SK-N-SH (cell line): ENCODE measurements at regions not wholly inside any gene's neighbourhood (a gene's known extent, or its start where the extent isn't known, plus 50 kb on each side); places are given as distances from the start of the nearest gene placed in this dataset.

Experiments used
- CTCF ChIA-PET: fragments of 300-600, 350-600 bp; formaldehyde crosslinking; extraction: SDS; loops from one replicate; lab custom pipeline; 2021; lab: Yijun Ruan, JAX
- POLR2A ChIA-PET: fragments of 350-600 bp; sonication (Branson Sonifier 250); formaldehyde crosslinking; extraction: SDS; loops from one replicate; lab custom pipeline; 2020; ENCODE audit warnings: antibody characterized with exemption, inconsistent platforms; lab: Yijun Ruan, JAX
- DNase-seq: peaks from one replicate; pipeline ENCODE4 v3.0.0; 2012
- H2AFZ ChIP-seq: fragments of 200-600 bp; sonication (generic); 2 replicates; pipeline ENCODE4 v1.8.1; 2016; ENCODE audit warnings: antibody characterized with exemption, mild to moderate bottlenecking, low read depth
- H3F3A ChIP-seq: fragments of 200-600 bp; sonication (generic); replicated peaks from 2 replicates; pipeline ENCODE3; 2016; ENCODE audit warnings: antibody characterized with exemption, mild to moderate bottlenecking; ENCODE audit not compliant: insufficient read depth
- H3K27ac ChIP-seq, 2 experiments: fragments of 200-500 bp in 1 of 2; fragments of 200-600 bp in 1 of 2; sonication (Bioruptor generic) in 1 of 2; sonication (generic), shearing (Covaris generic) in 1 of 2; 2 replicates each; pipeline versions ENCODE4 v1.5.1 to v1.6.1; 2014 to 2016; ENCODE audit warnings: low read depth in 2 of 2, inconsistent platforms in 1 of 2, low read length in 1 of 2, mild to moderate bottlenecking in 1 of 2, mixed read lengths in 1 of 2
- H3K27me3 ChIP-seq: fragments of 200-600 bp; sonication (generic), shearing (Covaris generic); 2 replicates; pipeline ENCODE4 v1.6.1; 2016; ENCODE audit warnings: mixed run types; ENCODE audit not compliant: insufficient read depth
- H3K36me3 ChIP-seq, 2 experiments: fragments of 200-500 bp in 1 of 2; fragments of 200-600 bp in 1 of 2; sonication (Bioruptor generic) in 1 of 2; sonication (generic) in 1 of 2; replicated peaks in 1 of 2; 2 replicates each; pipeline versions ENCODE3 to v1.5.1; 2014 to 2016; ENCODE audit warnings: low read length in 1 of 2, mild to moderate bottlenecking in 1 of 2; ENCODE audit not compliant: insufficient read depth in 2 of 2, control insufficient read depth in 1 of 2
- H3K4me1 ChIP-seq, 2 experiments: fragments of 200-500 bp in 1 of 2; fragments of 200-600 bp in 1 of 2; sonication (Bioruptor generic) in 1 of 2; sonication (generic), shearing (Covaris generic) in 1 of 2; 2 replicates each; pipeline versions ENCODE4 v1.5.1 to v1.6.1; 2014 to 2016; ENCODE audit warnings: low read depth in 1 of 2, low read length in 1 of 2, mixed run types in 1 of 2; ENCODE audit not compliant: insufficient read depth in 2 of 2, control insufficient read depth in 1 of 2
- H3K4me2 ChIP-seq: fragments of 200-600 bp; sonication (generic), shearing (Covaris generic); 2 replicates; pipeline ENCODE4 v1.6.1; 2017; ENCODE audit warnings: mixed run types
- H3K4me3 ChIP-seq, 2 experiments: fragments of 200-500 bp in 1 of 2; fragments of 200-600 bp in 1 of 2; sonication (Bioruptor generic) in 1 of 2; sonication (generic), shearing (Covaris generic) in 1 of 2; 2 replicates each; pipeline versions ENCODE4 v1.5.1 to v1.8.1; 2014 to 2016; ENCODE audit warnings: low read depth in 2 of 2, inconsistent platforms in 1 of 2, low read length in 1 of 2, mild to moderate bottlenecking in 1 of 2, mixed read lengths in 1 of 2, moderate library complexity in 1 of 2
- H3K79me2 ChIP-seq: fragments of 200-600 bp; sonication (generic); 2 replicates; pipeline ENCODE4 v1.8.1; 2017; ENCODE audit warnings: mild to moderate bottlenecking; ENCODE audit not compliant: insufficient read depth
- H3K9ac ChIP-seq: fragments of 200-600 bp; sonication (generic); 2 replicates; pipeline ENCODE4 v1.6.1; 2017; ENCODE audit warnings: mixed run types
- H3K9me2 ChIP-seq: fragments of 200-600 bp; sonication (generic); 2 replicates; pipeline ENCODE4 v1.6.1; 2017; ENCODE audit warnings: mixed run types
- H3K9me3 ChIP-seq: fragments of 200-600 bp; sonication (generic); 2 replicates; pipeline ENCODE4 v1.6.1; 2017; ENCODE audit warnings: mixed run types, mild to moderate bottlenecking, moderate library complexity
- H4K20me1 ChIP-seq: fragments of 200-600 bp; sonication (generic); 2 replicates; pipeline ENCODE4 v1.6.1; 2017; ENCODE audit warnings: mild to moderate bottlenecking, mixed run types; ENCODE audit not compliant: insufficient read depth
- CHD2 ChIP-seq: fragments of 150-350 bp; IDR thresholded peaks from 2 replicates; pipeline ENCODE4 v1.6.1; 2018; ENCODE audit warnings: low read length; ENCODE audit not compliant: partially characterized antibody
- ELF1 ChIP-seq: IDR thresholded peaks from 2 replicates; pipeline ENCODE4 v1.4.0; 2012
- EP300 ChIP-seq, 2 experiments: IDR thresholded peaks; 2 replicates each; pipeline versions ENCODE4 v1.4.0 to v1.6.1; 2012; ENCODE audit warnings: borderline replicate concordance in 1 of 2, low read depth in 1 of 2, low read length in 1 of 2
- FOSL2 ChIP-seq: IDR thresholded peaks from 2 replicates; pipeline ENCODE4 v1.4.0; 2012; ENCODE audit warnings: low read depth, mild to moderate bottlenecking, moderate library complexity, borderline replicate concordance
- FOXJ3 ChIP-seq: sonication (generic); formaldehyde crosslinking; IDR thresholded peaks from 2 replicates; pipeline ENCODE4 v1.5.1; 2020; ENCODE audit warnings: mild to moderate bottlenecking, missing genetic modification reagents
- FOXM1 ChIP-seq: IDR thresholded peaks from 2 replicates; pipeline ENCODE4 v1.4.0; 2012; ENCODE audit warnings: low read depth, mild to moderate bottlenecking
- GABPA ChIP-seq: IDR thresholded peaks from 2 replicates; pipeline ENCODE4 v1.4.0; 2012; ENCODE audit warnings: low read depth, mild to moderate bottlenecking
- JUND ChIP-seq: IDR thresholded peaks from 2 replicates; pipeline ENCODE4 v1.4.0; 2012
- MAX ChIP-seq: IDR thresholded peaks from 2 replicates; pipeline ENCODE4 v1.4.0; 2012; ENCODE audit warnings: low read depth
- MEF2A ChIP-seq: IDR thresholded peaks from 2 replicates; pipeline ENCODE4 v1.4.0; 2012; ENCODE audit warnings: low read depth, borderline replicate concordance
- PBX3 ChIP-seq: IDR thresholded peaks from 2 replicates; pipeline ENCODE4; 2012
- REST ChIP-seq: IDR thresholded peaks from 2 replicates; pipeline ENCODE4 v1.6.1; 2012; ENCODE audit warnings: mild to moderate bottlenecking, low read depth, low read length, moderate library complexity
- RFX5 ChIP-seq: IDR thresholded peaks from 2 replicates; pipeline ENCODE4 v1.6.1; 2012; ENCODE audit warnings: mild to moderate bottlenecking, improper control_type of control experiment, low read length
- SIN3A ChIP-seq: IDR thresholded peaks from 2 replicates; pipeline ENCODE4 v1.6.1; 2012; ENCODE audit warnings: low read depth, mild to moderate bottlenecking, low read length, moderate library complexity, borderline replicate concordance
- SMC3 ChIP-seq: IDR thresholded peaks from 2 replicates; pipeline ENCODE4 v1.6.1; 2012; ENCODE audit warnings: low read depth, low read length, improper control_type of control experiment
- TCF12 ChIP-seq: IDR thresholded peaks from 2 replicates; pipeline ENCODE4 v1.4.0; 2012
- TEAD4 ChIP-seq: IDR thresholded peaks from 2 replicates; pipeline ENCODE4 v1.4.0; 2012; ENCODE audit warnings: mild to moderate bottlenecking, borderline replicate concordance; ENCODE audit not compliant: insufficient read depth
- USF1 ChIP-seq: IDR thresholded peaks from 2 replicates; pipeline ENCODE4 v1.4.0; 2012; ENCODE audit warnings: low read depth, borderline replicate concordance
- YY1 ChIP-seq: IDR thresholded peaks from 2 replicates; pipeline ENCODE4 v1.4.0; 2012; ENCODE audit warnings: low read depth, mild to moderate bottlenecking
- WGBS: methylation state at CpG from one replicate; pipeline ENCODE4 v1.1.6; 2017; ENCODE audit warnings: low lambda C conversion rate; 5-methylcytosine and 5-hydroxymethylcytosine counted together

- Histone ChIP-seq H3K27me3 (no peaks in the 10 kb centered on the region), H3K9ac (no peak overlapping the region), H3K9me2 (no peaks in the 10 kb centered on the region), H3K4me1 (peaks cover 0 to 11% of the 10 kb centered on the region in 2 experiments; a peak in 2 of 4 replicates), H3K27ac (peak overlapping the region in 1 of 2 experiments; percentile 83; a peak in 2 of 4 replicates), H2AFZ (no peak overlapping the region), H3K4me2 (no peak overlapping the region), H4K20me1 (no peaks in the 10 kb centered on the region), H3K4me3 (no peak overlapping the region), H3K79me2 (no peaks in the 10 kb centered on the region), H3F3A (no peaks in the 10 kb centered on the region), H3K36me3 (no peaks in the 10 kb centered on the region), H3K9me3 (no peaks in the 10 kb centered on the region)
- ChIA-PET CTCF (interaction anchor here (1.0 to 1.4 kb wide), 2 partner anchors 9 to 864 kb away, joined by 3 to 4 read pairs; no protein-coding TSS in a partner anchor), POLR2A (no interaction called here)
- TF ChIP-seq PBX3 (no peak), RFX5 (no peak), CHD2 (no peak), FOSL2 (no peak), MEF2A (no peak), FOXJ3 (CRISPR knock-in tag) (no peak), TEAD4 (no peak), REST (no peak), USF1 (no peak), GABPA (no peak), FOXM1 (no peak)
- DNase-seq = no peak
- WGBS = 66% methylated on average over 4 of the region's 4 CpGs
Observed at GRCh38 chr1:208885650-208886049, 641.5 kb upstream of the PLXNA2 start.

- Histone ChIP-seq H3K27me3 (no peaks in the 10 kb centered on the region), H4K20me1 (no peaks in the 10 kb centered on the region), H3F3A (no peaks in the 10 kb centered on the region), H3K4me2 (no peak overlapping the region), H3K79me2 (no peaks in the 10 kb centered on the region), H3K27ac (no peak overlapping the region), H3K9me3 (no peaks in the 10 kb centered on the region), H3K36me3 (no peaks in the 10 kb centered on the region), H3K9me2 (no peaks in the 10 kb centered on the region), H3K4me3 (no peak overlapping the region), H3K4me1 (peaks cover 0 to 14% of the 10 kb centered on the region in 2 experiments; a peak in 2 of 4 replicates), H3K9ac (no peak overlapping the region), H2AFZ (no peak overlapping the region)
- no peak for DNase-seq
- TF ChIP-seq YY1 (no peak), MAX (no peak), SMC3 (no peak), FOXM1 (no peak), RFX5 (no peak), EP300 (IDR thresholded peaks at IDR 0.05; ENCODE audit: borderline replicate concordance in 1 of 2, low read depth in 1 of 2, low read length in 1 of 2) (no peak), PBX3 (no peak), JUND (no peak), ELF1 (no peak), SIN3A (no peak), FOSL2 (no peak), USF1 (no peak), TCF12 (no peak)
- ChIA-PET POLR2A (no interaction called here), CTCF (interaction anchor here (1.9 kb wide), 1 partner anchor 236 kb away, joined by 6 read pairs; no protein-coding TSS in a partner anchor)
- 73% methylated on average over 2 of the region's 2 CpGs for WGBS
Observed at GRCh38 chr1:208888376-208888775, 644.2 kb upstream of the PLXNA2 start.
